Left ventricle myocardium inferior (tissue), 1 donor: ENCODE measurements at regions not wholly inside any gene's neighbourhood (a gene's known extent, or its start where the extent isn't known, plus 50 kb on each side); places are given as distances from the start of the nearest gene placed in this dataset.

Source experiments
- DNase-seq: peaks from one replicate; pipeline ENCODE4 v3.0.0-alpha.2; 2020
- H3K27ac ChIP-seq: fragments of 200-600 bp; replicated peaks from 2 replicates; pipeline ENCODE4 v1.8.0; 2021
- H3K27me3 ChIP-seq: fragments of 200-600 bp; 2 replicates; pipeline ENCODE4 v1.8.0; 2021; ENCODE audit warnings: low read depth
- H3K36me3 ChIP-seq: fragments of 200-600 bp; 2 replicates; pipeline ENCODE4 v1.8.0; 2021
- H3K4me1 ChIP-seq: fragments of 200-600 bp; 2 replicates; pipeline ENCODE4 v1.8.0; 2021
- H3K4me3 ChIP-seq: fragments of 200-600 bp; 2 replicates; pipeline ENCODE4 v1.8.0; 2021; ENCODE audit warnings: mild to moderate bottlenecking, moderate library complexity
- H3K9me3 ChIP-seq: fragments of 200-600 bp; replicated peaks from 2 replicates; pipeline ENCODE4 v1.8.0; 2021
- CTCF ChIP-seq: fragments of 200-600 bp; IDR thresholded peaks from 2 replicates; pipeline ENCODE4 v1.8.0; 2021; ENCODE audit warnings: antibody characterized with exemption, mild to moderate bottlenecking, borderline replicate concordance
- intact Hi-C: fragments of 100-400 bp; cut with micrococcal nuclease; formaldehyde crosslinking; loops from one replicate; pipeline ENCODE4 v1.11.0; 2022
- donor health status: DM: no; HTN: yes; CAD: no; lungs with severe emphysema.

DNA sequence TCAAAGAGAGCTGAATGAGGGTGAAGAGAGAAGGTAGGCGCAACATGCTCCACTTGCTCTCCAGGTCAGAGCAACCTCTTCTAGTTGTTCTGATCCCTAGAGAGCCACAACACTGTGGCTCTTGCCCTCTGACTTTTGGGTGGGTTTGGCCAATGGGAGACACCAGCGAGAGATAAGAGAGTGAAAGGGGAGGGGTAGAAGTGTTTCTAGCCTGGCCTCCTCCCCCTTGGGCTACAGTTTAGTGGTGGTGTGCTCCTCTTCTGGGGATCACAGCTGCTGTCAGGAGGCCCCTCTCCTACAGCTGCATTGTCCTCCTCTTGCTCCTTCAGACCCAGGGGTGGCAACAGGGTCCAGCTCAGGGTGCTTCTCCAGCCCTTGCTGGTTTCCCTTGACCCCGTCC, 454.8 kb downstream of the FUT8 start:
- H3K4me3 ChIP-seq: no peak overlapping the region
- peaks cover 40% of the 10 kb centered on the region for H3K27me3 ChIP-seq
- TF ChIP-seq CTCF: no peak
- no peak overlapping the region for H3K27ac ChIP-seq
- no peaks in the 10 kb centered on the region for H3K9me3 ChIP-seq
- intact Hi-C loops: no loop called here
- no peaks in the 10 kb centered on the region for H3K36me3 ChIP-seq
- no peak for DNase-seq
- H3K4me1 ChIP-seq: no peaks in the 10 kb centered on the region

- TF ChIP-seq CTCF: no peak
- Histone ChIP-seq H3K9me3 (peaks cover 8% of the 10 kb centered on the region), H3K4me3 (no peak overlapping the region), H3K36me3 (no peaks in the 10 kb centered on the region), H3K4me1 (no peaks in the 10 kb centered on the region), H3K27ac (no peak overlapping the region), H3K27me3 (peaks cover 19% of the 10 kb centered on the region)
- intact Hi-C loops: no loop called here
- DNase-seq: no peak
Observed at GRCh38 chr14:65872536-65872935, 460.0 kb downstream of the FUT8 start.

GRCh38 chr14:65877166-65877565, 464.6 kb downstream of the FUT8 start:
- Histone ChIP-seq H3K9me3 (peaks cover 13% of the 10 kb centered on the region), H3K27me3 (peaks cover 8% of the 10 kb centered on the region), H3K4me3 (no peak overlapping the region), H3K4me1 (no peaks in the 10 kb centered on the region), H3K27ac (no peak overlapping the region), H3K36me3 (no peaks in the 10 kb centered on the region)
- DNase-seq: no peak
- intact Hi-C loops: no loop called here
- no peak for TF ChIP-seq CTCF

GRCh38 chr14:65877624-65878023, 465.1 kb downstream of the FUT8 start:
- Histone ChIP-seq H3K36me3 (no peaks in the 10 kb centered on the region), H3K27ac (no peak overlapping the region), H3K4me3 (no peak overlapping the region), H3K27me3 (peaks cover 8% of the 10 kb centered on the region), H3K4me1 (no peaks in the 10 kb centered on the region), H3K9me3 (peaks cover 17% of the 10 kb centered on the region)
- no peak for TF ChIP-seq CTCF
- intact Hi-C loops: no loop called here
- DNase-seq: no peak

GRCh38 chr14:65878586-65878985, 466.1 kb downstream of the FUT8 start:
- no peaks in the 10 kb centered on the region for H3K4me1 ChIP-seq
- H3K27ac ChIP-seq: no peak overlapping the region
- H3K4me3 ChIP-seq: no peak overlapping the region
- H3K27me3 ChIP-seq: peaks cover 8% of the 10 kb centered on the region
- intact Hi-C loops: no loop called here
- DNase-seq: no peak
- no peak for TF ChIP-seq CTCF
- H3K9me3 ChIP-seq: peaks cover 22% of the 10 kb centered on the region
- no peaks in the 10 kb centered on the region for H3K36me3 ChIP-seq
